Smooth muscle cell (in vitro differentiated cells): ENCODE measurements at regions not wholly inside any gene's neighbourhood (a gene's known extent, or its start where the extent isn't known, plus 50 kb on each side); places are given as distances from the start of the nearest gene placed in this dataset.

Experiments used
- DNase-seq: peaks from one replicate; lab custom pipeline; 2025; ENCODE audit not compliant: unreplicated experiment; lab: John Stamatoyannopoulos, UW
- H2AFZ ChIP-seq: fragments of 200-600 bp; sonication (generic); 2 replicates; pipeline ENCODE4 v1.6.0; 2016; ENCODE audit warnings: antibody characterized with exemption, low read depth, mild to moderate bottlenecking
- H3F3A ChIP-seq: fragments of 200-600 bp; sonication (generic); 2 replicates; pipeline ENCODE4 v1.6.0; 2017; ENCODE audit warnings: antibody characterized with exemption, low read depth
- H3K27ac ChIP-seq: fragments of 200-600 bp; sonication (generic); 2 replicates; pipeline ENCODE4 v1.5.1; 2016; ENCODE audit warnings: low read depth, mild to moderate bottlenecking
- H3K27me3 ChIP-seq: fragments of 200-600 bp; sonication (generic); 2 replicates; pipeline ENCODE4 v1.6.1; 2016; ENCODE audit warnings: low read depth, mild to moderate bottlenecking
- H3K36me3 ChIP-seq: fragments of 200-600 bp; sonication (generic); 2 replicates; pipeline ENCODE4 v1.5.1; 2016; ENCODE audit warnings: low read depth
- H3K4me1 ChIP-seq: fragments of 200-600 bp; sonication (generic); 2 replicates; pipeline ENCODE4 v1.5.1; 2016; ENCODE audit warnings: low read depth
- H3K4me2 ChIP-seq: fragments of 200-600 bp; sonication (generic); 2 replicates; pipeline ENCODE4 v1.6.0; 2016; ENCODE audit warnings: mild to moderate bottlenecking
- H3K4me3 ChIP-seq: fragments of 200-600 bp; sonication (generic); 2 replicates; pipeline ENCODE4 v1.5.1; 2016; ENCODE audit warnings: mild to moderate bottlenecking
- H3K79me2 ChIP-seq: fragments of 200-600 bp; sonication (generic); 2 replicates; pipeline ENCODE4 v1.6.0; 2016; ENCODE audit warnings: low read depth, mild to moderate bottlenecking
- H3K9ac ChIP-seq: fragments of 200-600 bp; sonication (generic); 2 replicates; pipeline ENCODE4 v1.6.0; 2016; ENCODE audit warnings: low read depth
- H3K9me3 ChIP-seq: fragments of 200-600 bp; sonication (generic); replicated peaks from 2 replicates; pipeline ENCODE4 v1.5.1; 2016; ENCODE audit warnings: low read depth
- H4K20me1 ChIP-seq: fragments of 200-600 bp; sonication (generic); 2 replicates; pipeline ENCODE4 v1.6.0; 2016; ENCODE audit warnings: low read depth
- WGBS: methylation state at CpG from one replicate; pipeline ENCODE4 v1.1.7; 2016; ENCODE audit warnings: low lambda C conversion rate; 5-methylcytosine and 5-hydroxymethylcytosine counted together
- TF ChIP-seq, protein P1 (sequence below): fragments of 200-600 bp; sonication (generic); IDR thresholded peaks from 2 replicates; pipeline ENCODE4 v1.5.1; 2017; ENCODE audit warnings: borderline replicate concordance, mild to moderate bottlenecking, antibody characterized with exemption; ENCODE audit not compliant: insufficient read depth, poor library complexity, severe bottlenecking

GRCh38 chr6:97656236-97656635, 373.2 kb upstream of the MMS22L start:
- 83% methylated on average over 1 of the region's 1 CpG for WGBS
- TF ChIP-seq, protein P1, sequence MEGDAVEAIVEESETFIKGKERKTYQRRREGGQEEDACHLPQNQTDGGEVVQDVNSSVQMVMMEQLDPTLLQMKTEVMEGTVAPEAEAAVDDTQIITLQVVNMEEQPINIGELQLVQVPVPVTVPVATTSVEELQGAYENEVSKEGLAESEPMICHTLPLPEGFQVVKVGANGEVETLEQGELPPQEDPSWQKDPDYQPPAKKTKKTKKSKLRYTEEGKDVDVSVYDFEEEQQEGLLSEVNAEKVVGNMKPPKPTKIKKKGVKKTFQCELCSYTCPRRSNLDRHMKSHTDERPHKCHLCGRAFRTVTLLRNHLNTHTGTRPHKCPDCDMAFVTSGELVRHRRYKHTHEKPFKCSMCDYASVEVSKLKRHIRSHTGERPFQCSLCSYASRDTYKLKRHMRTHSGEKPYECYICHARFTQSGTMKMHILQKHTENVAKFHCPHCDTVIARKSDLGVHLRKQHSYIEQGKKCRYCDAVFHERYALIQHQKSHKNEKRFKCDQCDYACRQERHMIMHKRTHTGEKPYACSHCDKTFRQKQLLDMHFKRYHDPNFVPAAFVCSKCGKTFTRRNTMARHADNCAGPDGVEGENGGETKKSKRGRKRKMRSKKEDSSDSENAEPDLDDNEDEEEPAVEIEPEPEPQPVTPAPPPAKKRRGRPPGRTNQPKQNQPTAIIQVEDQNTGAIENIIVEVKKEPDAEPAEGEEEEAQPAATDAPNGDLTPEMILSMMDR = no peak

GRCh38 chr6:97656706-97657350, 373.8 kb upstream of the MMS22L start:
- Histone ChIP-seq H3K36me3 (no peaks in the 10 kb centered on the region), H3K9me3 (no peaks in the 10 kb centered on the region), H3F3A (no peaks in the 10 kb centered on the region), H3K79me2 (no peaks in the 10 kb centered on the region), H4K20me1 (no peaks in the 10 kb centered on the region), H3K9ac (no peak overlapping the region), H2AFZ (no peak overlapping the region), H3K4me2 (no peak overlapping the region), H3K27ac (no peak overlapping the region), H3K4me3 (no peak overlapping the region), H3K27me3 (no peaks in the 10 kb centered on the region), H3K4me1 (peaks cover 35% of the 10 kb centered on the region)
- 70% methylated on average over 8 of the region's 8 CpGs for WGBS
- DNase-seq = no peak
- TF ChIP-seq, protein P1 = no peak

More at GRCh38 chr6:97656236-97656635, 373.2 kb upstream of the MMS22L start:
- H3K79me2 ChIP-seq = no peaks in the 10 kb centered on the region
- no peak overlapping the region for H3K4me3 ChIP-seq
- H3F3A ChIP-seq = no peaks in the 10 kb centered on the region
- no peak overlapping the region for H2AFZ ChIP-seq
- peaks cover 35% of the 10 kb centered on the region for H3K4me1 ChIP-seq
- H3K27ac ChIP-seq = no peak overlapping the region
- H3K27me3 ChIP-seq = no peaks in the 10 kb centered on the region
- H4K20me1 ChIP-seq = no peaks in the 10 kb centered on the region
- H3K36me3 ChIP-seq = no peaks in the 10 kb centered on the region
- DNase-seq = no peak
- no peak overlapping the region for H3K4me2 ChIP-seq
- no peaks in the 10 kb centered on the region for H3K9me3 ChIP-seq
- no peak overlapping the region for H3K9ac ChIP-seq

- no peak overlapping the region for H2AFZ ChIP-seq
- WGBS = 39% methylated on average over 2 of the region's 2 CpGs
- no peaks in the 10 kb centered on the region for H3K9me3 ChIP-seq
- DNase-seq = no peak
- no peaks in the 10 kb centered on the region for H3K36me3 ChIP-seq
- peaks cover 35% of the 10 kb centered on the region for H3K4me1 ChIP-seq
- H3K4me2 ChIP-seq = no peak overlapping the region
- no peaks in the 10 kb centered on the region for H3F3A ChIP-seq
- no peaks in the 10 kb centered on the region for H4K20me1 ChIP-seq
- H3K9ac ChIP-seq = no peak overlapping the region
- peaks cover 4% of the 10 kb centered on the region for H3K27me3 ChIP-seq
- TF ChIP-seq, protein P1 = no peak
- H3K4me3 ChIP-seq = no peak overlapping the region
- no peaks in the 10 kb centered on the region for H3K79me2 ChIP-seq
- H3K27ac ChIP-seq = no peak overlapping the region
Measured at GRCh38 chr6:97658090-97658489, 375.1 kb upstream of the MMS22L start.

- no peaks in the 10 kb centered on the region for H3F3A ChIP-seq
- H3K4me2 ChIP-seq = no peak overlapping the region
- peaks cover 4% of the 10 kb centered on the region for H3K27me3 ChIP-seq
- TF ChIP-seq, protein P1 = no peak
- no peak overlapping the region for H2AFZ ChIP-seq
- no peak overlapping the region for H3K4me3 ChIP-seq
- DNase-seq = no peak
- no peaks in the 10 kb centered on the region for H3K79me2 ChIP-seq
- no peaks in the 10 kb centered on the region for H3K36me3 ChIP-seq
- H3K27ac ChIP-seq = no peak overlapping the region
- peaks cover 14% of the 10 kb centered on the region for H3K4me1 ChIP-seq
- H3K9ac ChIP-seq = no peak overlapping the region
- H4K20me1 ChIP-seq = no peaks in the 10 kb centered on the region
- H3K9me3 ChIP-seq = no peaks in the 10 kb centered on the region
Measured at GRCh38 chr6:97663252-97663651, 380.2 kb upstream of the MMS22L start.
